Effector memory CD8-positive, alpha-beta T cell (primary cell): ENCODE measurements at regions not wholly inside any gene's neighbourhood (a gene's known extent, or its start where the extent isn't known, plus 50 kb on each side); places are given as distances from the start of the nearest gene placed in this dataset.
A peak's percentile ranks its signal among the peaks of the same experiment; 100 is the strongest.

Experiments
- ATAC-seq: fragments of 150-1000 bp; cut with Tn5 transposase; replicated peaks from 2 replicates; pipeline ENCODE4 v1.10.0; 2021; ENCODE audit warnings: mild to moderate bottlenecking, moderate library complexity
- DNase-seq, 3 experiments: peaks; one replicate each; pipeline ENCODE4 v3.0.0; 2021
- H3K27ac Mint-ChIP-seq, 2 donors: one replicate each; pipeline ENCODE4 v1.8.0; 2022; ENCODE audit warnings: mild to moderate bottlenecking in 2 of 2, mixed read lengths in 2 of 2, moderate library complexity in 2 of 2
- H3K27me3 Mint-ChIP-seq, 2 donors: one replicate each; pipeline ENCODE4 v1.8.0; 2022; ENCODE audit warnings: mixed read lengths in 2 of 2
- H3K36me3 Mint-ChIP-seq: one replicate; pipeline ENCODE4 v1.8.0; 2022; ENCODE audit warnings: mild to moderate bottlenecking, moderate library complexity, mixed read lengths; ENCODE audit not compliant: insufficient read depth
- H3K4me1 Mint-ChIP-seq, 2 donors: one replicate each; pipeline ENCODE4 v1.8.0; 2022; ENCODE audit warnings: low read depth in 2 of 2, mixed read lengths in 2 of 2
- H3K4me3 Mint-ChIP-seq, 2 donors: one replicate each; pipeline ENCODE4 v1.8.0; 2022; ENCODE audit warnings: mild to moderate bottlenecking in 2 of 2, mixed read lengths in 2 of 2, moderate library complexity in 2 of 2
- H3K9me3 Mint-ChIP-seq, 2 donors: one replicate each; pipeline ENCODE4 v1.8.0; 2022; ENCODE audit warnings: mixed read lengths in 2 of 2

GRCh38 chr2:207276858-207277257 lies 111.1 kb upstream of the KLF7 start:
- no peaks in the 10 kb centered on the region for H3K36me3 Mint-ChIP-seq
- H3K27me3 Mint-ChIP-seq = peaks cover 8 to 18% of the 10 kb centered on the region in 2 donors
- no peak for ATAC-seq

GRCh38 chr2:207279520-207279919 lies 113.8 kb upstream of the KLF7 start:
- H3K36me3 Mint-ChIP-seq = no peaks in the 10 kb centered on the region
- peaks cover 5 to 10% of the 10 kb centered on the region in 2 donors for H3K4me1 Mint-ChIP-seq
- ATAC-seq (no peak), DNase-seq (no peak)
- H3K4me3 Mint-ChIP-seq = no peak overlapping the region
- peaks cover 13 to 18% of the 10 kb centered on the region in 2 donors for H3K27me3 Mint-ChIP-seq
- no peaks in the 10 kb centered on the region for H3K9me3 Mint-ChIP-seq
- no peak overlapping the region for H3K27ac Mint-ChIP-seq

More at GRCh38 chr2:207276858-207277257, 111.1 kb upstream of the KLF7 start:
- no peaks in the 10 kb centered on the region for H3K9me3 Mint-ChIP-seq
- no peak overlapping the region for H3K4me3 Mint-ChIP-seq
- no peak overlapping the region for H3K27ac Mint-ChIP-seq
- H3K4me1 Mint-ChIP-seq = no peaks in the 10 kb centered on the region
- DNase-seq = no peak

- no peak for DNase-seq
- no peaks in the 10 kb centered on the region for H3K9me3 Mint-ChIP-seq
- peaks cover 5 to 10% of the 10 kb centered on the region in 2 donors for H3K4me1 Mint-ChIP-seq
- H3K36me3 Mint-ChIP-seq = no peaks in the 10 kb centered on the region
- no peak overlapping the region for H3K4me3 Mint-ChIP-seq
- H3K27ac Mint-ChIP-seq = no peak overlapping the region
- peaks cover 13 to 18% of the 10 kb centered on the region in 2 donors for H3K27me3 Mint-ChIP-seq
- ATAC-seq = no peak
These were observed 115.7 kb upstream of the KLF7 start for GRCh38 chr2:207281436-207281835.

- Mint-ChIP-seq H3K4me1 (peaks cover 5 to 10% of the 10 kb centered on the region in 2 donors), H3K4me3 (peak overlapping the region in 1 of 2 donors; percentile 56), H3K27ac (peak overlapping the region; percentile 57 to 79), H3K9me3 (no peaks in the 10 kb centered on the region), H3K36me3 (no peaks in the 10 kb centered on the region), H3K27me3 (peaks cover 6 to 11% of the 10 kb centered on the region in 2 donors)
- no peak for DNase-seq
- no peak for ATAC-seq
These were observed 117.2 kb upstream of the KLF7 start for GRCh38 chr2:207282916-207283315.

GRCh38 chr2:207283356-207283755 lies 117.6 kb upstream of the KLF7 start:
- Mint-ChIP-seq H3K4me1 (peaks cover 5 to 10% of the 10 kb centered on the region in 2 donors), H3K4me3 (peak overlapping the region in 1 of 2 donors; percentile 14), H3K27me3 (peaks cover 1 to 11% of the 10 kb centered on the region in 2 donors), H3K36me3 (no peaks in the 10 kb centered on the region), H3K27ac (peak overlapping the region; percentile 57 to 79), H3K9me3 (no peaks in the 10 kb centered on the region)
- no peak for ATAC-seq
- no peak for DNase-seq

- no peak for ATAC-seq
- H3K4me1 Mint-ChIP-seq = peaks cover 5 to 10% of the 10 kb centered on the region in 2 donors
- H3K27ac Mint-ChIP-seq = no peak overlapping the region
- H3K36me3 Mint-ChIP-seq = no peaks in the 10 kb centered on the region
- no peak overlapping the region for H3K4me3 Mint-ChIP-seq
- no peak for DNase-seq
- H3K27me3 Mint-ChIP-seq = peaks cover 0 to 20% of the 10 kb centered on the region in 2 donors
- H3K9me3 Mint-ChIP-seq = no peaks in the 10 kb centered on the region
These were observed 119.1 kb upstream of the KLF7 start for GRCh38 chr2:207284556-207285472.

GRCh38 chr2:207285473-207285815 lies 119.7 kb upstream of the KLF7 start:
- Mint-ChIP-seq H3K4me1 (peaks cover 5 to 10% of the 10 kb centered on the region in 2 donors), H3K4me3 (no peak overlapping the region), H3K9me3 (no peaks in the 10 kb centered on the region), H3K27me3 (peaks cover 0 to 20% of the 10 kb centered on the region in 2 donors), H3K36me3 (no peaks in the 10 kb centered on the region), H3K27ac (no peak overlapping the region)
- DNase-seq (no peak), ATAC-seq (no peak)

GRCh38 chr2:207286106-207286505 lies 120.4 kb upstream of the KLF7 start:
- Mint-ChIP-seq H3K27me3 (peaks cover 6 to 20% of the 10 kb centered on the region in 2 donors), H3K4me1 (peaks cover 5 to 10% of the 10 kb centered on the region in 2 donors), H3K36me3 (no peaks in the 10 kb centered on the region), H3K9me3 (no peaks in the 10 kb centered on the region), H3K27ac (no peak overlapping the region), H3K4me3 (no peak overlapping the region)
- no peak for DNase-seq
- no peak for ATAC-seq

GRCh38 chr2:207288628-207289027 lies 122.9 kb upstream of the KLF7 start:
- DNase-seq = no peak
- no peak for ATAC-seq
- Mint-ChIP-seq H3K4me1 (peaks cover 0 to 1% of the 10 kb centered on the region in 2 donors), H3K36me3 (no peaks in the 10 kb centered on the region), H3K4me3 (no peak overlapping the region), H3K9me3 (no peaks in the 10 kb centered on the region), H3K27ac (no peak overlapping the region), H3K27me3 (peaks cover 9 to 14% of the 10 kb centered on the region in 2 donors)

GRCh38 chr2:207289295-207290018 lies 123.7 kb upstream of the KLF7 start:
- Mint-ChIP-seq H3K4me3 (no peak overlapping the region), H3K27me3 (peaks cover 9 to 14% of the 10 kb centered on the region in 2 donors), H3K27ac (no peak overlapping the region), H3K4me1 (no peaks in the 10 kb centered on the region), H3K36me3 (no peaks in the 10 kb centered on the region), H3K9me3 (no peaks in the 10 kb centered on the region)
- no peak for ATAC-seq
- DNase-seq = no peak

- peaks cover 0 to 1% of the 10 kb centered on the region in 2 donors for H3K9me3 Mint-ChIP-seq
- no peak overlapping the region for H3K4me3 Mint-ChIP-seq
- no peaks in the 10 kb centered on the region for H3K36me3 Mint-ChIP-seq
- DNase-seq (no peak), ATAC-seq (no peak)
- no peak overlapping the region for H3K27ac Mint-ChIP-seq
- H3K4me1 Mint-ChIP-seq = no peaks in the 10 kb centered on the region
- peaks cover 9 to 14% of the 10 kb centered on the region in 2 donors for H3K27me3 Mint-ChIP-seq
These were observed 125.3 kb upstream of the KLF7 start for GRCh38 chr2:207290833-207291624.

GRCh38 chr2:207291625-207292252 lies 126.0 kb upstream of the KLF7 start:
- Mint-ChIP-seq H3K27me3 (peaks cover 9 to 14% of the 10 kb centered on the region in 2 donors), H3K4me3 (no peak overlapping the region), H3K27ac (no peak overlapping the region), H3K36me3 (no peaks in the 10 kb centered on the region), H3K4me1 (no peaks in the 10 kb centered on the region), H3K9me3 (peaks cover 0 to 1% of the 10 kb centered on the region in 2 donors)
- DNase-seq (no peak), ATAC-seq (no peak)
